ENCODE measurements at regions not wholly inside any gene's neighbourhood (a gene's known extent, or its start where the extent isn't known, plus 50 kb on each side); places are given as distances from the start of the nearest gene placed in this dataset.

DNA sequence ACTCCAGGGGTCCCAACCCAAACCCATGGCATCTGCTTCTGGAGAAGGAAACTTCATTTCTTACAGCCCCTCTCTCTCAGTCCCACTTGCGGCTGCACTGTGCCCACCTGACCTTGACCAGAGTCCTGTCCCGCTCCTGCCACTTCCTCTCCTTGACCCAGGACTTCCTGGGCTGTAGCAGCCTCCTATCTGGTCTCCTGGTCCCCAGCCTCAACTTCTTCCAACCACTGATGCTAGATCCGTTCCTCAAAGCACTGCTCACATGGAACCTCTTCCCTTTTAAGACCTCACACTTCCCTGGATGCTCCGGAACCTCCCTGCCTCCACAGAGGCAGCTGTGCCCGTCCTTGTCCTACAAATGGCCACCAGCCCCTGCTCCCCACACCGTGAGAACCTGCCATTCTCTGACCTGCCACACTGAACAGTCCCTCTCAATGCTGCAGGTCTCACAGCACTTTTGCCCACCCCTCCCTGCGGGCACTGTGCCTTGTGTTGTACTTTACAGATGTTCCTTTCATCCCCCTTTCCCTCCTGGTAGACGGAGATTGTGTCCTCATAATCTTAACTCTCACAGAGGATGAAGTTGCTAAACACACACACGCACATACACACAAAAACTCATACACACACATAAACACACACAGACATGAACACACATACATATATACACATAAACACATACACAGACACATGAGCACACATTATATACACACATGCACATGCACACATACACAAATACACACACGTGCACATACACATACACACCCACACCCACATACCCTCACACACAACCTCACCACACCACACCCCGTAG lies 59.6 kb upstream of the NXT1 start:
- no peak for TF ChIP-seq SPI1 (IDR thresholded peaks at IDR 0.05; ENCODE audit: low read depth, low read length)
- no peak for TF ChIP-seq PAX5 (IDR thresholded peaks at IDR 0.05; ENCODE audit: insufficient read depth, low read length, severe bottlenecking)
- no peak for TF ChIP-seq POLR2A (IDR thresholded peaks at IDR 0.05; ENCODE audit: low read depth, low read length)
- TF ChIP-seq TAF1 (IDR thresholded peaks at IDR 0.05; ENCODE audit: low read depth, low read length): no peak
- no peak for TF ChIP-seq POLR2AphosphoS5 (IDR thresholded peaks at IDR 0.05; ENCODE audit: low read depth, low read length)
- no peak for TF ChIP-seq POU2F2 (IDR thresholded peaks at IDR 0.05; ENCODE audit: low read depth, low read length)
- no peak for DNase-seq (ENCODE audit: insufficient read length, low spot score)
- FAIRE-seq: no peak

DNA sequence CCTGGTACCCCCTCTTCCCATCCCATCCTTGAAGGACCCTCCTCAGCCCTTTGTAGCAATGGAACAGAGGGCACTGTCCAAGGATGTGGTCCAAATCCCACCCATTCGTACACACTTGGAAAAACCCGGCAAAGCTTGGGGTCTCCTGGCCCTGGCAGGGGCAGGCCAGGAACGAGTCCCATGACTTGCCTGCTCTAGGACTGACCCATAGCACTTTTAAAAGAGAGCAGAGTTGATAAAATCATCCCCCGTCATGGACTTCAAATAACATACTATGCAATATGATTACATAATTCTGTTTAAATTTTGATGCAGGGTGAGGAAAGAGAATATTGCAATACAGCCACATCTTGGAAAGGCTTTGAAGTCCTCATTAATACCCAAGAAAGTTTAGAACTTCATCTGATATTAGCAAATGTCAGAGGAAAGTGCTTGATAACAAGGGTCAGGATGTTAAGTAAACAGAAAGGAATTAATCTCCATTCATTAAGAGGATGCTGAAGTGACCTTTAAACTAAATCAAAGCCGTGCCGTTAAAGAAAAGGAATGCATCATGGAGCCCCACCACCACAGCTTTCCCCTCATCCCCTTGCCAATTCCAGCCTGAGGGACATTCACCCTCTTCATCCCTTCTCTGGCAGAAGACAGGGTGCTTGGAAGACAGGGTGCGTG lies 60.7 kb upstream of the NXT1 start:
- no peak for FAIRE-seq

DNA sequence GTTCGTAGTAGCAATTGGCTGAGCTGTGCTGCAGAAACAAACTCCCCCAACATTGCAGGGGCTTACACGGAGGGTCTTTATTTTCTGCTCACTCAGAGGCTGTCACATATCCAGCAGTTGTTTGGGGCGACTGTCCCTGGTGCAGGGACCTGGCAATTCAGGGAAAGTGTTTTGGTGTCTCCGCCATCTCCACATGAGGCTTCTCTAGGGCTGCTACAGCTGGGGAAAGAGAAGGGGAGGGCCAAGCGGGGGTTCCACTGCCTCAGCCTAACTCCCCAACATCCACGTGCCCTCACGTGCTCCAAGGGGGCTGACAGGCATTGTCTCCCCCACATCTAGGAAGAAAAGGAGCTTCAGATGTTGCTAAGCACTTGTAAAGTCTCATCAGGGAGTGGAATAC lies 61.3 kb upstream of the NXT1 start:
- FAIRE-seq: no peak
- TF ChIP-seq POLR2AphosphoS5 (IDR thresholded peaks at IDR 0.05; ENCODE audit: low read depth, low read length) (no peak), POU2F2 (IDR thresholded peaks at IDR 0.05; ENCODE audit: low read depth, low read length) (no peak), TAF1 (IDR thresholded peaks at IDR 0.05; ENCODE audit: low read depth, low read length) (no peak), POLR2A (IDR thresholded peaks at IDR 0.05; ENCODE audit: low read depth, low read length) (no peak), SPI1 (IDR thresholded peaks at IDR 0.05; ENCODE audit: low read depth, low read length) (no peak), PAX5 (IDR thresholded peaks at IDR 0.05; ENCODE audit: insufficient read depth, low read length, severe bottlenecking) (no peak)
- no peak for DNase-seq (ENCODE audit: insufficient read length, low spot score)

More for the DNA sequence above, 60.7 kb upstream of the NXT1 start:
- no peak for DNase-seq (ENCODE audit: insufficient read length, low spot score)
- TF ChIP-seq POU2F2 (IDR thresholded peaks at IDR 0.05; ENCODE audit: low read depth, low read length) (no peak), TAF1 (IDR thresholded peaks at IDR 0.05; ENCODE audit: low read depth, low read length) (no peak), SPI1 (IDR thresholded peaks at IDR 0.05; ENCODE audit: low read depth, low read length) (no peak), POLR2A (IDR thresholded peaks at IDR 0.05; ENCODE audit: low read depth, low read length) (no peak)

DNA sequence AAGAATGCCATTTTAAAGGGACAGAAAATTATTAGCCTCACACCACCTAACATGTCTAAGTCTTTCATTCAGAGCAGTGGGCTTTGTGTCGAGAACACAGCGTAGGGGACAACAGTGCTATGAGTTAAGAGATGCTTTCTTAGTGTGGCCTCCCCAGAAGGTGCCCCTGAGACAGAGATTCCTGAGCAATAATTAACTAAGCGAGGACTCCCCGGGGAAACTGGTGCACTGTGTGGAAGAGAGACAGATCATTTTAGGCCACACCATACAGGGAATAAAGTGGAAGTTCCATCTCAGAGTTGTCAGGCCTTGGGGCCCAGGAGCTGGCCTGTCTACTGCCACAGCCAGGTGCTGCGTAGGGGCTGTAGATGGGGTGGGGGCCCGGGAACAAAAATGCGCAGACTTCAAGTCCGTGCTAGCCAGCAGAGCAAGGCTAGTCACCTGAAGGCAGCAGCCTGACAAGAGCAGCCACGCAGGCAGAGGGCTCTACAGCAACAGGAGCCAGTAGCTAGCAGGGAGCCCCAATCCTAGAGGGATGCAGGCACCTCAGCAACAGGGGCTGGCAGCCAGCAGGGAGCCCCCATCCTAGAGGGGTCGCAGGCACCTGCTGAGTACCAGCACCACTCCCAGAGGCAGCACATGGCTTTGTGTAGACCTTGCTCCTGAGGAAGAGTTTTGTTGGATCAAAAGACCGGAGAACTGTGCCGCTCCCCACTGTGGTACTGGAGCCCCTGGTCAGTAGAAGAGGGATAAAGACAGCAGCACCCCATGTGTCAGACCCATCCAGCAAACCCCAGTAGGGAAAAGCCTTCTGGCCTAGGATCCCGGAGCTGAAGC lies 63.0 kb upstream of the NXT1 start:
- TF ChIP-seq TAF1 (IDR thresholded peaks at IDR 0.05; ENCODE audit: low read depth, low read length): no peak
- no peak for TF ChIP-seq SPI1 (IDR thresholded peaks at IDR 0.05; ENCODE audit: low read depth, low read length)
- TF ChIP-seq POLR2AphosphoS5 (IDR thresholded peaks at IDR 0.05; ENCODE audit: low read depth, low read length): no peak
- TF ChIP-seq POLR2A (IDR thresholded peaks at IDR 0.05; ENCODE audit: low read depth, low read length): no peak
- no peak for TF ChIP-seq PAX5 (IDR thresholded peaks at IDR 0.05; ENCODE audit: insufficient read depth, low read length, severe bottlenecking)
- no peak for TF ChIP-seq POU2F2 (IDR thresholded peaks at IDR 0.05; ENCODE audit: low read depth, low read length)
- no peak for FAIRE-seq
- no peak for DNase-seq (ENCODE audit: insufficient read length, low spot score)

DNA sequence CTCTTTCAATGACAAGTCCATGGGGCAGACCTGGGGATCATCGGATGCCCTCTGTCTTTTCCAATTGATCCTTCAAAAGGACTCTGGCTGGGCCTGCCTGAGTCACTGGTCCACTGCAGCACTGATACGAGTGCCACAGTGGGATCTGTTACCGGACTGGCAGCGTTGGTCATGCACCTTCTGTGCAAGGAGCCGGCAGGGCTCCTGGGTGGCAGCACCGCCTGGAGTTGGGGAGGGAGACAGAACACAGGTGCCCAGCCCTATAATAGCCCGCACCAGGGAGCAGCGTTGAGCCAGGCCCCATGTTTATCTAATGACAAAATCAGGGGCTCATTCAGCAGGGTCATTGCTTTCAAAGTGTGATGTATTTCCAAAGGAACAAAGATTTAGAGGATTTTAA lies 64.2 kb upstream of the NXT1 start:
- no peak for FAIRE-seq
- DNase-seq (ENCODE audit: insufficient read length, low spot score): no peak
- TF ChIP-seq POU2F2 (IDR thresholded peaks at IDR 0.05; ENCODE audit: low read depth, low read length) (no peak), TAF1 (IDR thresholded peaks at IDR 0.05; ENCODE audit: low read depth, low read length) (no peak), POLR2A (IDR thresholded peaks at IDR 0.05; ENCODE audit: low read depth, low read length) (no peak), POLR2AphosphoS5 (IDR thresholded peaks at IDR 0.05; ENCODE audit: low read depth, low read length) (no peak), PAX5 (IDR thresholded peaks at IDR 0.05; ENCODE audit: insufficient read depth, low read length, severe bottlenecking) (no peak), SPI1 (IDR thresholded peaks at IDR 0.05; ENCODE audit: low read depth, low read length) (no peak)

DNA sequence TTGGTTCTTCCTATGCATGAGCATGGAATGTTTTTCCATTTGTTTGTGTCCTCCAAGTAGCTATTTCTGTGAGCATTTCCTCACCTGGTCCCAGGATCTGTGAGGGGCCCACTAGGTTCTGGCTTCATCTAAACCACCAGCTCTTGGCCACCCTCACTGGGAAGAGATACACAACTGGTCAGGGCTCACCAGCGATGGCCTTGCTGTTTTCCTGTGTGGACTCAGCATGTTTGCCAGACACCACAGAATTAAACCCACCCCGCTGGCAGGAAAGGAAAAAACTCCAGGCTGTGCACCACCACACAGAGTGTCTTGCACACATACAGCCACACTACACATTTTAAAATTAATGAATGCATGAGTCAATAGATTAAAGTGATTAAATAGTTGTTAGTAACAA lies 65.1 kb upstream of the NXT1 start:
- FAIRE-seq (no peak), DNase-seq (ENCODE audit: insufficient read length, low spot score) (no peak)
- no peak for TF ChIP-seq PAX5 (IDR thresholded peaks at IDR 0.05; ENCODE audit: insufficient read depth, low read length, severe bottlenecking)
- TF ChIP-seq TAF1 (IDR thresholded peaks at IDR 0.05; ENCODE audit: low read depth, low read length): no peak
- TF ChIP-seq POLR2AphosphoS5 (IDR thresholded peaks at IDR 0.05; ENCODE audit: low read depth, low read length): no peak
- TF ChIP-seq SPI1 (IDR thresholded peaks at IDR 0.05; ENCODE audit: low read depth, low read length): no peak
- TF ChIP-seq POLR2A (IDR thresholded peaks at IDR 0.05; ENCODE audit: low read depth, low read length): no peak
- no peak for TF ChIP-seq POU2F2 (IDR thresholded peaks at IDR 0.05; ENCODE audit: low read depth, low read length)

DNA sequence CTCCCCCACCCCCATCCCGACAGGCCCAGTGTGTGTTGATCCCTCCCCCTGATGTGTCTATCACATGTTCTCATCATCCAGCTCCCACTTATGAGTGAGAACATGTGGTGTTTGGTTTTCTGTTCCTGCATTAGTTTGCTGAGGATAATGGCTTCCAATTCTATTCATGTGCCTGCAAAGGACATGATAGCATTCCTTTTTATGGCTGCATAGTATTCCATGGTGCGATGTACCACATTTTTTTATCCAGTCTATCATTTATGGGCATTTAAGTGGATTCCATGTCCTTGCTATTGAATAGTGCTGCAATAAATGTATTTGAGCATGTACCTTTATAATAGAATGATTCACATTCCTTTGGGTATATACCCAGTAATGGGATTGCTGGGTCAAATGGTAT lies 66.6 kb upstream of the NXT1 start:
- no peak for FAIRE-seq
- DNase-seq (ENCODE audit: insufficient read length, low spot score): no peak
- no peak for TF ChIP-seq POLR2A (IDR thresholded peaks at IDR 0.05; ENCODE audit: low read depth, low read length)
- no peak for TF ChIP-seq SPI1 (IDR thresholded peaks at IDR 0.05; ENCODE audit: low read depth, low read length)
- no peak for TF ChIP-seq TAF1 (IDR thresholded peaks at IDR 0.05; ENCODE audit: low read depth, low read length)
- TF ChIP-seq POLR2AphosphoS5 (IDR thresholded peaks at IDR 0.05; ENCODE audit: low read depth, low read length): no peak
- TF ChIP-seq POU2F2 (IDR thresholded peaks at IDR 0.05; ENCODE audit: low read depth, low read length): no peak
- no peak for TF ChIP-seq PAX5 (IDR thresholded peaks at IDR 0.05; ENCODE audit: insufficient read depth, low read length, severe bottlenecking)

DNA sequence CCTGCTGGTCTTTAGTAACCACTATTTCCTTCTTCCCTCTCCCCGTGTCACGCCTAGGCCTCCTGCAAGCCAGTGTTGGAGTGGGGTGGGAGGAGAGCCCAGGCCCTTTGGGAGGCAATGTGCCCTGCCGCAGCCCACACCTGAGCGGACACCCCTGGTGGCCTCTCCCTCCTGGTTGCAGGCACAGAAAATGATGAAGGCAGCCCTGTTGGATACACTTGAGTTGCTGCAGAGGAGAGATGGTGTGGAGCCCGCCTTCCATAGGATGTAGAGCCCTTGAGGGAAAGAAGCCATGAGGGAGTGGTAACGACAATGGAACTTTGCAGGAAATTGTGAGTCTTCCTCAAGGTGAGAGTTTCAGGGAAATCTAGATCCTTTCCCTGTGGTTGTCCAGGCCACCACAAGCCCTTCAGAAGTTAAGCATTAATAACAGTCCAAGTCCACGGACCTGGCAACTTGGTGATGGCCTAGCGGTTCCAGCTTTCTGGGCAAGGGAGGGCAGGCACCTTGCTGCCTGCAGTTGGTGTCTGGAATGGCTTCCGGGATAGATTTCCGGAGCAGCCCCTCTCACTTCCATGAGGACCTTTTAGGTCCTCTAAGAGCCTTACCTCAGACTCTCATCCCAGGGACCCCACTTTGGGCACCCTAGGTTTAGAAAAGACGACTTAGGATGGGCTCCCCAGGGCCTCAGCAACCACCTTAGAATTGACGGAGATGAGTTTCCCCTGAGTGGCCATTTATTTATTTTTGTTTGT lies 67.3 kb upstream of the NXT1 start:
- DNase-seq (ENCODE audit: insufficient read length, low spot score): no peak
- no peak for FAIRE-seq
- TF ChIP-seq TAF1 (IDR thresholded peaks at IDR 0.05; ENCODE audit: low read depth, low read length) (no peak), POLR2A (IDR thresholded peaks at IDR 0.05; ENCODE audit: low read depth, low read length) (no peak), PAX5 (IDR thresholded peaks at IDR 0.05; ENCODE audit: insufficient read depth, low read length, severe bottlenecking) (no peak), POU2F2 (IDR thresholded peaks at IDR 0.05; ENCODE audit: low read depth, low read length) (no peak), POLR2AphosphoS5 (IDR thresholded peaks at IDR 0.05; ENCODE audit: low read depth, low read length) (no peak), SPI1 (IDR thresholded peaks at IDR 0.05; ENCODE audit: low read depth, low read length) (no peak)

Measured in GM12891 (cell line).